ENCODE measurements at regions not wholly inside any gene's neighbourhood (a gene's known extent, or its start where the extent isn't known, plus 50 kb on each side); places are given as distances from the start of the nearest gene placed in this dataset.

GRCh38 chr3:110783541-110783940 lies 288.1 kb upstream of the NECTIN3 start:
- H3K9me3 Mint-ChIP-seq, result peaks cover 0 to 7% (median 6%) of the 10 kb centered on the region in 3 donors
- POLR2A ChIA-PET, result no interaction called here
- no peaks in the 10 kb centered on the region for H3K4me1 ChIP-seq (ENCODE audit: control insufficient read depth in 1 of 2, extremely low read depth in 1 of 2, insufficient read depth in 2 of 2, low read length in 2 of 2)

GRCh38 chr3:110788794-110789193 lies 282.8 kb upstream of the NECTIN3 start:
- Histone ChIP-seq H3K9me3 (no peaks in the 10 kb centered on the region), H3K4me3 (ENCODE audit: control insufficient read depth in 1 of 2, extremely low read depth in 1 of 2, low read length in 1 of 2) (no peak overlapping the region), H3K27ac (ENCODE audit: low read length) (no peak overlapping the region), H3K4me1 (ENCODE audit: control insufficient read depth in 1 of 2, extremely low read depth in 1 of 2, insufficient read depth in 2 of 2, low read length in 2 of 2) (no peaks in the 10 kb centered on the region), H3K36me3 (ENCODE audit: control insufficient read depth in 2 of 2, extremely low read depth in 1 of 2, insufficient read depth in 1 of 2, low read length in 1 of 2) (no peaks in the 10 kb centered on the region), H3K27me3 (replicated peaks in 1 of 2; ENCODE audit: control insufficient read depth in 2 of 2, extremely low read depth in 1 of 2, insufficient read depth in 2 of 2, low read length in 1 of 2) (no peaks in the 10 kb centered on the region)
- H3K9me3 Mint-ChIP-seq, result peaks cover 0 to 7% (median 6%) of the 10 kb centered on the region in 3 donors
- DNase-seq (no peak), ATAC-seq (replicated peaks in 1 of 4) (no peak)
- ChIA-PET POLR2A (no interaction called here), CTCF (no interaction called here)
- no peak overlapping the region for H3K27ac Mint-ChIP-seq
- peaks cover 2 to 12% of the 10 kb centered on the region in 2 donors for H3K27me3 Mint-ChIP-seq
- H3K4me3 Mint-ChIP-seq, result no peak overlapping the region
- H3K4me1 Mint-ChIP-seq, result no peaks in the 10 kb centered on the region
- no peaks in the 10 kb centered on the region for H3K36me3 Mint-ChIP-seq
- 80% methylated on average over 1 of the region's 1 CpG for WGBS (ENCODE audit: insufficient coverage)

More at GRCh38 chr3:110783541-110783940, 288.1 kb upstream of the NECTIN3 start:
- H3K27ac Mint-ChIP-seq, result no peak overlapping the region
- Histone ChIP-seq H3K36me3 (ENCODE audit: control insufficient read depth in 2 of 2, extremely low read depth in 1 of 2, insufficient read depth in 1 of 2, low read length in 1 of 2) (no peaks in the 10 kb centered on the region), H3K27me3 (replicated peaks in 1 of 2; ENCODE audit: control insufficient read depth in 2 of 2, extremely low read depth in 1 of 2, insufficient read depth in 2 of 2, low read length in 1 of 2) (no peaks in the 10 kb centered on the region), H3K9me3 (no peaks in the 10 kb centered on the region), H3K4me3 (ENCODE audit: control insufficient read depth in 1 of 2, extremely low read depth in 1 of 2, low read length in 1 of 2) (no peak overlapping the region), H3K27ac (ENCODE audit: low read length) (no peak overlapping the region)
- H3K36me3 Mint-ChIP-seq, result no peaks in the 10 kb centered on the region
- ATAC-seq (replicated peaks in 1 of 4) (no peak), DNase-seq (no peak)
- WGBS (ENCODE audit: insufficient coverage), result no CpG with 5 or more reads among the region's 3 CpGs
- CTCF ChIA-PET, result no interaction called here
- peaks cover 0 to 4% of the 10 kb centered on the region in 2 donors for H3K27me3 Mint-ChIP-seq
- no peak overlapping the region for H3K4me3 Mint-ChIP-seq
- H3K4me1 Mint-ChIP-seq, result no peaks in the 10 kb centered on the region

GRCh38 chr3:110789315-110789714 lies 282.3 kb upstream of the NECTIN3 start:
- ChIA-PET POLR2A (no interaction called here), CTCF (no interaction called here)
- WGBS (ENCODE audit: insufficient coverage), result no CpG with 5 or more reads among the region's 2 CpGs
- no peaks in the 10 kb centered on the region for H3K9me3 ChIP-seq
- DNase-seq, result no peak
- H3K9me3 Mint-ChIP-seq, result peaks cover 0 to 7% (median 6%) of the 10 kb centered on the region in 3 donors
- H3K36me3 Mint-ChIP-seq, result no peaks in the 10 kb centered on the region
- no peak overlapping the region for H3K27ac Mint-ChIP-seq
- H3K27ac ChIP-seq (ENCODE audit: low read length), result no peak overlapping the region
- peaks cover 4 to 18% of the 10 kb centered on the region in 2 donors for H3K27me3 Mint-ChIP-seq
- H3K27me3 ChIP-seq (replicated peaks in 1 of 2; ENCODE audit: control insufficient read depth in 2 of 2, extremely low read depth in 1 of 2, insufficient read depth in 2 of 2, low read length in 1 of 2), result no peaks in the 10 kb centered on the region
- no peaks in the 10 kb centered on the region for H3K4me1 Mint-ChIP-seq
- no peak for ATAC-seq (replicated peaks in 1 of 4)
- H3K36me3 ChIP-seq (ENCODE audit: control insufficient read depth in 2 of 2, extremely low read depth in 1 of 2, insufficient read depth in 1 of 2, low read length in 1 of 2), result no peaks in the 10 kb centered on the region
- no peaks in the 10 kb centered on the region for H3K4me1 ChIP-seq (ENCODE audit: control insufficient read depth in 1 of 2, extremely low read depth in 1 of 2, insufficient read depth in 2 of 2, low read length in 2 of 2)
- H3K4me3 ChIP-seq (ENCODE audit: control insufficient read depth in 1 of 2, extremely low read depth in 1 of 2, low read length in 1 of 2), result no peak overlapping the region
- H3K4me3 Mint-ChIP-seq, result no peak overlapping the region

GRCh38 chr3:110790631-110791030 lies 281.0 kb upstream of the NECTIN3 start:
- Histone ChIP-seq H3K4me3 (ENCODE audit: control insufficient read depth in 1 of 2, extremely low read depth in 1 of 2, low read length in 1 of 2) (no peak overlapping the region), H3K36me3 (ENCODE audit: control insufficient read depth in 2 of 2, extremely low read depth in 1 of 2, insufficient read depth in 1 of 2, low read length in 1 of 2) (no peaks in the 10 kb centered on the region), H3K4me1 (ENCODE audit: control insufficient read depth in 1 of 2, extremely low read depth in 1 of 2, insufficient read depth in 2 of 2, low read length in 2 of 2) (no peaks in the 10 kb centered on the region), H3K27me3 (replicated peaks in 1 of 2; ENCODE audit: control insufficient read depth in 2 of 2, extremely low read depth in 1 of 2, insufficient read depth in 2 of 2, low read length in 1 of 2) (no peaks in the 10 kb centered on the region), H3K9me3 (no peaks in the 10 kb centered on the region), H3K27ac (ENCODE audit: low read length) (no peak overlapping the region)
- Mint-ChIP-seq H3K36me3 (no peaks in the 10 kb centered on the region), H3K4me1 (no peaks in the 10 kb centered on the region), H3K9me3 (peaks cover 0 to 6% (median 0%) of the 10 kb centered on the region in 3 donors), H3K27me3 (peaks cover 4 to 18% of the 10 kb centered on the region in 2 donors), H3K4me3 (no peak overlapping the region), H3K27ac (no peak overlapping the region)
- DNase-seq (no peak), ATAC-seq (replicated peaks in 1 of 4) (no peak)
- CTCF ChIA-PET, result no interaction called here
- WGBS (ENCODE audit: insufficient coverage), result 80% methylated on average over 1 of the region's 2 CpGs
- POLR2A ChIA-PET, result interaction anchor here in 1 of 2 donors (0.6 kb wide), 1 partner anchor 38 kb away, joined by 3 read pairs; no protein-coding TSS in a partner anchor

- Mint-ChIP-seq H3K4me1 (no peaks in the 10 kb centered on the region), H3K27me3 (peaks cover 4 to 18% of the 10 kb centered on the region in 2 donors), H3K9me3 (no peaks in the 10 kb centered on the region), H3K27ac (no peak overlapping the region), H3K36me3 (no peaks in the 10 kb centered on the region), H3K4me3 (no peak overlapping the region)
- no peak overlapping the region for H3K4me3 ChIP-seq (ENCODE audit: control insufficient read depth in 1 of 2, extremely low read depth in 1 of 2, low read length in 1 of 2)
- POLR2A ChIA-PET, result no interaction called here
- ATAC-seq (replicated peaks in 1 of 4) (no peak), DNase-seq (no peak)
- H3K36me3 ChIP-seq (ENCODE audit: control insufficient read depth in 2 of 2, extremely low read depth in 1 of 2, insufficient read depth in 1 of 2, low read length in 1 of 2), result no peaks in the 10 kb centered on the region
- H3K9me3 ChIP-seq, result no peaks in the 10 kb centered on the region
- no peaks in the 10 kb centered on the region for H3K4me1 ChIP-seq (ENCODE audit: control insufficient read depth in 1 of 2, extremely low read depth in 1 of 2, insufficient read depth in 2 of 2, low read length in 2 of 2)
- WGBS (ENCODE audit: insufficient coverage), result no CpG with 5 or more reads among the region's 2 CpGs
- no peaks in the 10 kb centered on the region for H3K27me3 ChIP-seq (replicated peaks in 1 of 2; ENCODE audit: control insufficient read depth in 2 of 2, extremely low read depth in 1 of 2, insufficient read depth in 2 of 2, low read length in 1 of 2)
- H3K27ac ChIP-seq (ENCODE audit: low read length), result no peak overlapping the region
- CTCF ChIA-PET, result no interaction called here
Measured at GRCh38 chr3:110791995-110792686, 279.5 kb upstream of the NECTIN3 start.

- H3K27ac Mint-ChIP-seq, result no peak overlapping the region
- H3K4me1 ChIP-seq (ENCODE audit: control insufficient read depth in 1 of 2, extremely low read depth in 1 of 2, insufficient read depth in 2 of 2, low read length in 2 of 2), result no peaks in the 10 kb centered on the region
- no peak for DNase-seq
- no peaks in the 10 kb centered on the region for H3K4me1 Mint-ChIP-seq
- H3K9me3 ChIP-seq, result no peaks in the 10 kb centered on the region
- no peaks in the 10 kb centered on the region for H3K9me3 Mint-ChIP-seq
- ChIA-PET CTCF (interaction anchor here (0.7 kb wide), 2 partner anchors 16 to 672 kb away, joined by 4 to 8 read pairs; no protein-coding TSS in a partner anchor), POLR2A (interaction anchor here in 1 of 2 donors (1.6 kb wide), 1 partner anchor 17 kb away, joined by 5 read pairs; no protein-coding TSS in a partner anchor)
- no peak overlapping the region for H3K4me3 Mint-ChIP-seq
- no peak for ATAC-seq (replicated peaks in 1 of 4)
- H3K27me3 ChIP-seq (replicated peaks in 1 of 2; ENCODE audit: control insufficient read depth in 2 of 2, extremely low read depth in 1 of 2, insufficient read depth in 2 of 2, low read length in 1 of 2), result no peaks in the 10 kb centered on the region
- no peak overlapping the region for H3K27ac ChIP-seq (ENCODE audit: low read length)
- H3K36me3 Mint-ChIP-seq, result no peaks in the 10 kb centered on the region
- no CpG with 5 or more reads among the region's 1 CpG for WGBS (ENCODE audit: insufficient coverage)
- H3K4me3 ChIP-seq (ENCODE audit: control insufficient read depth in 1 of 2, extremely low read depth in 1 of 2, low read length in 1 of 2), result no peak overlapping the region
- H3K27me3 Mint-ChIP-seq, result peaks cover 4 to 16% of the 10 kb centered on the region in 2 donors
- H3K36me3 ChIP-seq (ENCODE audit: control insufficient read depth in 2 of 2, extremely low read depth in 1 of 2, insufficient read depth in 1 of 2, low read length in 1 of 2), result no peaks in the 10 kb centered on the region
Measured at GRCh38 chr3:110793611-110794010, 278.0 kb upstream of the NECTIN3 start.
